ENCODE measurements at regions not wholly inside any gene's neighbourhood (a gene's known extent, or its start where the extent isn't known, plus 50 kb on each side); places are given as distances from the start of the nearest gene placed in this dataset.

- no peak overlapping the region for H3K27ac Mint-ChIP-seq
- H3K27ac ChIP-seq = no peak overlapping the region
- no peaks in the 10 kb centered on the region for H3K36me3 Mint-ChIP-seq
- no peaks in the 10 kb centered on the region for H3K27me3 Mint-ChIP-seq (ENCODE audit: insufficient read depth, low read depth)
- H4K20me1 ChIP-seq (ENCODE audit: low read depth) = no peaks in the 10 kb centered on the region
- no peaks in the 10 kb centered on the region for H3F3A ChIP-seq (ENCODE audit: low read depth)
- H3K27me3 ChIP-seq = no peaks in the 10 kb centered on the region
- H3K4me2 ChIP-seq = no peak overlapping the region
- DNase-seq (ENCODE audit: low spot score) = no peak
- no peak overlapping the region for H3K4me3 ChIP-seq
- TF ChIP-seq EZH2phosphoT487 (IDR thresholded peaks at IDR 0.05) = no peak
- no peak for TF ChIP-seq CTCF (IDR thresholded peaks at IDR 0.05)
- TF ChIP-seq EZH2 (IDR thresholded peaks at IDR 0.05) = no peak
- no peak overlapping the region for H3K9ac ChIP-seq
- H3K4me1 ChIP-seq = no peaks in the 10 kb centered on the region
- H2AFZ ChIP-seq (replicated peaks) = no peak overlapping the region
- H3K9me3 ChIP-seq (ENCODE audit: low read depth) = no peaks in the 10 kb centered on the region
- no peaks in the 10 kb centered on the region for H3K4me1 Mint-ChIP-seq
- no peaks in the 10 kb centered on the region for H3K79me2 ChIP-seq (ENCODE audit: low read depth)
- peaks cover 2% of the 10 kb centered on the region for H3K9me3 Mint-ChIP-seq
- H3K4me3 Mint-ChIP-seq = no peak overlapping the region
- no peaks in the 10 kb centered on the region for H3K36me3 ChIP-seq
Observed at GRCh38 chr3:106193876-106194275, 325.1 kb upstream of the CBLB start.

- H3K27ac Mint-ChIP-seq = no peak overlapping the region
- no peak overlapping the region for H3K9ac ChIP-seq
- no peak for DNase-seq (ENCODE audit: low spot score)
- no peaks in the 10 kb centered on the region for H3K36me3 ChIP-seq
- H3K27ac ChIP-seq = no peak overlapping the region
- H2AFZ ChIP-seq (replicated peaks) = no peak overlapping the region
- no peak overlapping the region for H3K4me2 ChIP-seq
- no peaks in the 10 kb centered on the region for H3K36me3 Mint-ChIP-seq
- TF ChIP-seq EZH2phosphoT487 (IDR thresholded peaks at IDR 0.05) = no peak
- no peak for TF ChIP-seq EZH2 (IDR thresholded peaks at IDR 0.05)
- TF ChIP-seq CTCF (IDR thresholded peaks at IDR 0.05) = no peak
- H3K9me3 Mint-ChIP-seq = peaks cover 2% of the 10 kb centered on the region
- no peaks in the 10 kb centered on the region for H3K27me3 ChIP-seq
- no peaks in the 10 kb centered on the region for H3K4me1 Mint-ChIP-seq
- no peaks in the 10 kb centered on the region for H4K20me1 ChIP-seq (ENCODE audit: low read depth)
- no peak overlapping the region for H3K4me3 ChIP-seq
- H3F3A ChIP-seq (ENCODE audit: low read depth) = no peaks in the 10 kb centered on the region
- no peaks in the 10 kb centered on the region for H3K4me1 ChIP-seq
- H3K9me3 ChIP-seq (ENCODE audit: low read depth) = no peaks in the 10 kb centered on the region
- no peak overlapping the region for H3K4me3 Mint-ChIP-seq
- no peaks in the 10 kb centered on the region for H3K79me2 ChIP-seq (ENCODE audit: low read depth)
- H3K27me3 Mint-ChIP-seq (ENCODE audit: insufficient read depth, low read depth) = no peaks in the 10 kb centered on the region
Observed at GRCh38 chr3:106194726-106195125, 325.9 kb upstream of the CBLB start.

- Histone ChIP-seq H3K9me3 (ENCODE audit: low read depth) (no peaks in the 10 kb centered on the region), H3K36me3 (no peaks in the 10 kb centered on the region), H3K27me3 (no peaks in the 10 kb centered on the region), H3K4me2 (no peak overlapping the region), H4K20me1 (ENCODE audit: low read depth) (no peaks in the 10 kb centered on the region), H3F3A (ENCODE audit: low read depth) (no peaks in the 10 kb centered on the region), H2AFZ (replicated peaks) (peak overlapping the region; percentile 61), H3K9ac (no peak overlapping the region), H3K79me2 (ENCODE audit: low read depth) (no peaks in the 10 kb centered on the region), H3K4me3 (no peak overlapping the region), H3K27ac (no peak overlapping the region), H3K4me1 (no peaks in the 10 kb centered on the region)
- Mint-ChIP-seq H3K4me3 (no peak overlapping the region), H3K27ac (no peak overlapping the region), H3K36me3 (no peaks in the 10 kb centered on the region), H3K4me1 (no peaks in the 10 kb centered on the region), H3K9me3 (peaks cover 2% of the 10 kb centered on the region), H3K27me3 (ENCODE audit: insufficient read depth, low read depth) (no peaks in the 10 kb centered on the region)
- DNase-seq (ENCODE audit: low spot score) = no peak
- TF ChIP-seq EZH2phosphoT487 (IDR thresholded peaks at IDR 0.05) (no peak), CTCF (IDR thresholded peaks at IDR 0.05) (no peak), EZH2 (IDR thresholded peaks at IDR 0.05) (no peak)
Observed at GRCh38 chr3:106197532-106198194, 328.9 kb upstream of the CBLB start.

All from neural progenitor cell (in vitro differentiated cells).